RWPE1 (cell line): ENCODE measurements at regions not wholly inside any gene's neighbourhood (a gene's known extent, or its start where the extent isn't known, plus 50 kb on each side); places are given as distances from the start of the nearest gene placed in this dataset.

Source experiments
- CTCF ChIA-PET: fragments of 350-600 bp; sonication (Branson Sonifier 250); formaldehyde crosslinking; extraction: SDS; loops from one replicate; lab custom pipeline; 2021; lab: Yijun Ruan, JAX
- POLR2A ChIA-PET: fragments of 400-600 bp; formaldehyde crosslinking; extraction: SDS; loops from one replicate; lab custom pipeline; 2020; ENCODE audit warnings: antibody characterized with exemption; ENCODE audit not compliant: low non-redundant PET; lab: Yijun Ruan, JAX
- DNase-seq: peaks from one replicate; pipeline ENCODE4 v3.0.0; 2012; ENCODE audit warnings: low spot score
- H3K27ac ChIP-seq: fragments of 450-650 bp; 2 replicates; pipeline ENCODE4 v1.5.1; 2017
- TF ChIP-seq, protein P1 (sequence below): fragments of 450-650 bp; conservative IDR thresholded peaks from 2 replicates; pipeline ENCODE4 v1.5.1; 2017; ENCODE audit warnings: low read depth, mild to moderate bottlenecking

DNA sequence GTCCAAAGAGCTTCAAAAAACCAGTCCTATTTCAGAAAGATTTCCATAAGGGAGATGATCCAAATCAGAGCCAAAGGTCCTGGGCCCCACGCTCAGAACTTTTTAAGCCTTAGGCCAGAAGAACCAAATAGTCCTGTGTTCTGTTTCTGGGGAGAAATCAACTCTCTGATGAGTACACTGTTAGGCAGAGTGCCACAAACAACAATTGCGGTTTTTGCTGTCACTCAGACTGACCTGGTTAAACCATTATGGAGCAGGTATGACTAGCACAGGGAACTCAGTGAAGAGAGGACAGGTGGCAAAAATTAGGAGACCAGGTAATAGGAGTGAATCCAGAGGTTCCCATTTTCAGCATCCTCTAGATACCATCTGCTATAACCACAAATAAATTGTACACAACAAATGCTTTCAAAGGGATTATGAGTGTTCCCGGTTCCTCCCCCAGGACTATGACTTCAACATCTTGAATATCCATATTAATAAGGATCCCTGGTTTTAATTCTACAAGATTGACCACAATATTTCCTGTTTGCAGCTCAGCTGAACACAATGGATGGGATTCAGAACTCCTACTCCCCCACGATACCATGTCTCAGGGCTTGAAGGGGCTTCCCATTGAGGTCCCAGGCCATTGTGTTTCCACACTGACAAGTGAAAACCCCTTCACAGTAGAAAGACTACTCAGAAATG lies 52.1 kb upstream of the FREM1 start:
- H3K27ac ChIP-seq: no peak overlapping the region
- DNase-seq: no peak
- TF ChIP-seq, protein P1, sequence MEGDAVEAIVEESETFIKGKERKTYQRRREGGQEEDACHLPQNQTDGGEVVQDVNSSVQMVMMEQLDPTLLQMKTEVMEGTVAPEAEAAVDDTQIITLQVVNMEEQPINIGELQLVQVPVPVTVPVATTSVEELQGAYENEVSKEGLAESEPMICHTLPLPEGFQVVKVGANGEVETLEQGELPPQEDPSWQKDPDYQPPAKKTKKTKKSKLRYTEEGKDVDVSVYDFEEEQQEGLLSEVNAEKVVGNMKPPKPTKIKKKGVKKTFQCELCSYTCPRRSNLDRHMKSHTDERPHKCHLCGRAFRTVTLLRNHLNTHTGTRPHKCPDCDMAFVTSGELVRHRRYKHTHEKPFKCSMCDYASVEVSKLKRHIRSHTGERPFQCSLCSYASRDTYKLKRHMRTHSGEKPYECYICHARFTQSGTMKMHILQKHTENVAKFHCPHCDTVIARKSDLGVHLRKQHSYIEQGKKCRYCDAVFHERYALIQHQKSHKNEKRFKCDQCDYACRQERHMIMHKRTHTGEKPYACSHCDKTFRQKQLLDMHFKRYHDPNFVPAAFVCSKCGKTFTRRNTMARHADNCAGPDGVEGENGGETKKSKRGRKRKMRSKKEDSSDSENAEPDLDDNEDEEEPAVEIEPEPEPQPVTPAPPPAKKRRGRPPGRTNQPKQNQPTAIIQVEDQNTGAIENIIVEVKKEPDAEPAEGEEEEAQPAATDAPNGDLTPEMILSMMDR: no peak
- POLR2A ChIA-PET: no interaction called here
- CTCF ChIA-PET: no interaction called here

DNA sequence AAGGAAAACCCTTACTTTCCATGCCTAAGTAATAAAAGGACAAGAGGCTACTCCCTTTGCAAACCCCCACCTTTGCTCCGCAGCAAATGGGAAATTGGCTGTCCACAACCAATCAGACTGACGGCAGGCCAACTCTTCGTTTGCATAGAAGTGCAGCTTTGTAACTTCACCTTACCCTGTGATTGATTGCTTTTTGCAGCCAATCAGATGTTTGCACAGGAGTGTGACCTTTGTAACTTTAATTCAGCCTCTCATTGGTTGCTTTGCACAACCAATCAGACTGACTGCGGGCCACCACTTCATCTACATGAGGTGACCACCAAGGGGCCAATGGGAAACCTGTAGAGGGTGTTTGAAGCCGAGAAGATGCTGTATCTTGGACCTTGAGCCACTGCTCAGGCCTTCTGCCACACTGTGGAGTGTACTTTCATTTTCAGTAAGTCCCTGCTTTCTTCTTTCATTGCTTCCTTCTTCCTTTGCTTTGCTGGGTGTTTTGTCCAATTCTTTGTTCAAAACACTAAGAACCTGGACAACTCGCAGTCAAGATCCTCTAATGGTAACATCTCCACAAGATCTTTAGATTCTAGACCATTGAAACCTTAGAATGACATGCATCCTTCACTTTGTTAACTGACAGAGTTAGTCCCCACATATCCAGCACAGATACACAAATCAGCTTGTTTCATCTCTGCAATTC lies 51.3 kb upstream of the FREM1 start:
- no peak overlapping the region for H3K27ac ChIP-seq
- POLR2A ChIA-PET: no interaction called here
- CTCF ChIA-PET: interaction anchor here (0.6 kb wide), 1 partner anchor 163 kb away, joined by 7 read pairs; no protein-coding TSS in a partner anchor
- no peak for DNase-seq
- TF ChIP-seq, protein P1: no peak

DNA sequence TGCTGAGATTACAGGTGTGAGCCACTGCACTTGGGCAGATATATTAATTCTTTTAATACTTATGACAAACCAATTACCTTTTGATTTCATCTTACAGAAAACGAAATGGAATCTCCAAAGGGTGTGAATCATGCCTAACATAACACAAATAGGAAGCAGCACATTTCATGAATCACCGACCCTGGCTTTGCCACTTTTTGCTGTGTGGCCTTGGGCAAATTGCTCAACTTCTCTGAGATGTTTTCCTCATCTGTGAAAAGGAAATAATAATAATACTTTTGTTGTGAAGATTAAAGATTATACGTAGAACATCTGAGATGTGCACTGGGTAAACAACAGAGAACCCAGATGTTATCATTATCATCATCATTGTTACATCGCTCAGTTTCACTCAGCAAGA lies 50.7 kb upstream of the FREM1 start:
- ChIA-PET POLR2A (no interaction called here), CTCF (no interaction called here)
- no peak overlapping the region for H3K27ac ChIP-seq
- no peak for DNase-seq
- TF ChIP-seq, protein P1: no peak
